DND-41 (cell line): ENCODE measurements at regions not wholly inside any gene's neighbourhood (a gene's known extent, or its start where the extent isn't known, plus 50 kb on each side); places are given as distances from the start of the nearest gene placed in this dataset.

Source experiments
- ATAC-seq: fragments of 200-7000 bp; cut with Tn5 transposase; 3 replicates; pipeline ENCODE4 v1.9.1; 2021; ENCODE audit warnings: low read depth; ENCODE audit not compliant: insufficient read depth
- DNase-seq: peaks from one replicate; pipeline ENCODE4 v3.0.0-alpha.2; 2020
- H2AFZ ChIP-seq: 2 replicates; pipeline ENCODE4 v1.6.0; 2012; ENCODE audit warnings: low read depth, low read length
- H3K27ac ChIP-seq: 2 replicates; pipeline ENCODE4 v1.5.1; 2012; ENCODE audit warnings: low read length, inconsistent platforms
- H3K27me3 ChIP-seq: fragments of 200-600 bp; sonication (generic); 2 replicates; pipeline ENCODE4 v1.6.0; 2012; ENCODE audit warnings: low read length, mild to moderate bottlenecking, inconsistent platforms; ENCODE audit not compliant: insufficient read depth, poor library complexity
- H3K36me3 ChIP-seq: 2 replicates; pipeline ENCODE4 v1.5.1; 2012; ENCODE audit warnings: low read length, inconsistent platforms; ENCODE audit not compliant: insufficient read depth
- H3K4me1 ChIP-seq: 2 replicates; pipeline ENCODE4 v1.5.1; 2012; ENCODE audit warnings: mild to moderate bottlenecking, low read length; ENCODE audit not compliant: insufficient read depth
- H3K4me2 ChIP-seq: 2 replicates; pipeline ENCODE4 v1.6.0; 2012; ENCODE audit warnings: mild to moderate bottlenecking, moderate library complexity, low read length, inconsistent platforms; ENCODE audit not compliant: insufficient read depth
- H3K4me3 ChIP-seq, 2 experiments: fragments of 200-600 bp in 1 of 2; shearing (Covaris generic) in 1 of 2; 2 replicates each; pipeline ENCODE4 v1.5.1; 2012 to 2016; ENCODE audit warnings: inconsistent platforms in 2 of 2, low read length in 2 of 2, mild to moderate bottlenecking in 2 of 2, low read depth in 1 of 2, moderate library complexity in 1 of 2
- H3K79me2 ChIP-seq: 2 replicates; pipeline ENCODE4 v1.6.0; 2012; ENCODE audit warnings: low read length, inconsistent platforms; ENCODE audit not compliant: insufficient read depth
- H3K9ac ChIP-seq: 2 replicates; pipeline ENCODE4 v1.6.0; 2012; ENCODE audit warnings: low read depth, mild to moderate bottlenecking, inconsistent platforms, low read length, moderate library complexity
- H3K9me3 ChIP-seq: 2 replicates; pipeline ENCODE4 v1.5.1; 2012; ENCODE audit warnings: low read length, moderate library complexity, mild to moderate bottlenecking, inconsistent platforms; ENCODE audit not compliant: insufficient read depth, severe bottlenecking
- H4K20me1 ChIP-seq: 2 replicates; pipeline ENCODE4 v1.6.0; 2012; ENCODE audit warnings: low read length; ENCODE audit not compliant: insufficient read depth
- EZH2 ChIP-seq: IDR thresholded peaks from 3 replicates; pipeline ENCODE4 v1.6.1; 2012; ENCODE audit warnings: borderline replicate concordance, low read depth, mild to moderate bottlenecking, moderate library complexity, low read length, inconsistent platforms; ENCODE audit not compliant: severe bottlenecking
- TF ChIP-seq, protein P1 (sequence below): IDR thresholded peaks from 2 replicates; pipeline ENCODE4 v1.5.1; 2012; ENCODE audit warnings: borderline replicate concordance, low read length, moderate library complexity, mild to moderate bottlenecking; ENCODE audit not compliant: poor library complexity, severe bottlenecking; ENCODE audit errors: extremely low read depth

DNA sequence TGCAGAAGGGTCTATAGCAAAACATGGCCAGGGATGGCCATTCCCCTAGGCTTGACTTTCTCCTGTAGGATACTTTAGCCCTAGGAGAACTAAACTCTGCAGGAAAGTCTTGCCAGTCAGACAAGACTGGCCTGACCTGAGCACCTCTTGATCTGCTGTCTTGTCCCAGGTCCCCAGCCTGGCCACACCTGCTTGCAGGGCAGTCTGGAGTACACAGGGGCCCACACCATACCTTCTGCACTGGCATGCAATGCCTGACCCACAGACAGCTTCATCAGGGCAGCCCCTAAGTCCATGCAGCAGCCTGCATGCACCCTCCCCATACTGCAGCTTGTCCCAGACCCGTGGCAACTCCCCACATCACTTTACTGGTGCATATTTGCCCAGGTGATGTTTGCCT lies 204.6 kb downstream of the LRRC3B start:
- Histone ChIP-seq H3K36me3 (no peaks in the 10 kb centered on the region), H3K79me2 (no peaks in the 10 kb centered on the region), H2AFZ (no peak overlapping the region), H3K4me3 (no peak overlapping the region), H3K9me3 (no peaks in the 10 kb centered on the region), H4K20me1 (no peaks in the 10 kb centered on the region), H3K4me2 (no peak overlapping the region), H3K27ac (no peak overlapping the region), H3K27me3 (no peaks in the 10 kb centered on the region), H3K9ac (no peak overlapping the region), H3K4me1 (no peaks in the 10 kb centered on the region)
- TF ChIP-seq, protein P1, sequence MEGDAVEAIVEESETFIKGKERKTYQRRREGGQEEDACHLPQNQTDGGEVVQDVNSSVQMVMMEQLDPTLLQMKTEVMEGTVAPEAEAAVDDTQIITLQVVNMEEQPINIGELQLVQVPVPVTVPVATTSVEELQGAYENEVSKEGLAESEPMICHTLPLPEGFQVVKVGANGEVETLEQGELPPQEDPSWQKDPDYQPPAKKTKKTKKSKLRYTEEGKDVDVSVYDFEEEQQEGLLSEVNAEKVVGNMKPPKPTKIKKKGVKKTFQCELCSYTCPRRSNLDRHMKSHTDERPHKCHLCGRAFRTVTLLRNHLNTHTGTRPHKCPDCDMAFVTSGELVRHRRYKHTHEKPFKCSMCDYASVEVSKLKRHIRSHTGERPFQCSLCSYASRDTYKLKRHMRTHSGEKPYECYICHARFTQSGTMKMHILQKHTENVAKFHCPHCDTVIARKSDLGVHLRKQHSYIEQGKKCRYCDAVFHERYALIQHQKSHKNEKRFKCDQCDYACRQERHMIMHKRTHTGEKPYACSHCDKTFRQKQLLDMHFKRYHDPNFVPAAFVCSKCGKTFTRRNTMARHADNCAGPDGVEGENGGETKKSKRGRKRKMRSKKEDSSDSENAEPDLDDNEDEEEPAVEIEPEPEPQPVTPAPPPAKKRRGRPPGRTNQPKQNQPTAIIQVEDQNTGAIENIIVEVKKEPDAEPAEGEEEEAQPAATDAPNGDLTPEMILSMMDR: no peak
- no peak for TF ChIP-seq EZH2
- DNase-seq (no peak), ATAC-seq (no peak)

DNA sequence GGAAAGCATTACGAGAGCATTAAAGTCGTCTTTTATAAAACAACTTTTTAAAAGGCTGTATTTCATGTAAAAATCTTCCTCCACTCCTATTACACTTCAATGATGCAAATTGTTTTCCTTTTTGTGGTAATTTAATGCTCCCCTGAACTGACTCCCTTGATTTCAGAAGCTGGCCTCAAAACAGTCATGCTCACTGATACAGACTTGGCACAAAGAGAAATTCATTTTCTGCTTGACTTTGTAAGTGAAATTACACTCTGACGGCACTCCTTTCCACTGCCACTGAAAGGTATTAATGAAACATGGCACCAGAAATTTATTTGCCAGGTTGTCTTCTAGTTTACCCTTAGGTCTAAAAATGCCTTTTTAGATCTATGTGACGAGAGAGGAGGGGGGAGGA lies 215.5 kb downstream of the LRRC3B start:
- Histone ChIP-seq H3K27me3 (no peaks in the 10 kb centered on the region), H3K27ac (no peak overlapping the region), H2AFZ (no peak overlapping the region), H3K79me2 (no peaks in the 10 kb centered on the region), H3K9ac (no peak overlapping the region), H4K20me1 (no peaks in the 10 kb centered on the region), H3K4me1 (no peaks in the 10 kb centered on the region), H3K36me3 (no peaks in the 10 kb centered on the region), H3K9me3 (no peaks in the 10 kb centered on the region), H3K4me3 (no peak overlapping the region), H3K4me2 (no peak overlapping the region)
- TF ChIP-seq, protein P1: no peak
- no peak for TF ChIP-seq EZH2
- no peak for DNase-seq
- no peak for ATAC-seq

DNA sequence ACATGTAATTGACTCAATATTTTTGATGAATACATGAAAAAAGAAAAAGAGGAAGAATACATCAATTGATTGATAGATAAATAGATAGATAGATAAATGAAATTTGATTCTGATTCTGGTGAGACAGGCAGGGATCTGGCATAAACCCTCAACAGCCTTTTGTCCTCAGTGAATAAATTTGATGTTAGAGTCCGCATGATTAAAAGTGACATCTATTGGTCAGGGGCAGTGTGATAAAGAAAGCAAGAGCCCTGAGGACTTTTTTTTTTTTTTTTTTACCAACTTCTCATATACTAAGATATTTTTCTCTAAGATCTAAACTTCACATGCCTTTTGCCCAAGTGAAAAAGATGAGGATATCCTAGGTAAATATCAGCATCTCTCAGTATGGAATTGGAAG lies 216.4 kb downstream of the LRRC3B start:
- H3K4me1 ChIP-seq: no peaks in the 10 kb centered on the region
- H3K9ac ChIP-seq: no peak overlapping the region
- H3K36me3 ChIP-seq: no peaks in the 10 kb centered on the region
- H3K9me3 ChIP-seq: no peaks in the 10 kb centered on the region
- H3K4me2 ChIP-seq: no peak overlapping the region
- no peak overlapping the region for H3K4me3 ChIP-seq
- H3K79me2 ChIP-seq: no peaks in the 10 kb centered on the region
- no peak overlapping the region for H2AFZ ChIP-seq
- no peak overlapping the region for H3K27ac ChIP-seq
- no peaks in the 10 kb centered on the region for H3K27me3 ChIP-seq
- TF ChIP-seq, protein P1: no peak
- no peak for TF ChIP-seq EZH2
- ATAC-seq: no peak
- no peak for DNase-seq
- H4K20me1 ChIP-seq: no peaks in the 10 kb centered on the region
